GM13976 (cell line): ENCODE measurements at regions not wholly inside any gene's neighbourhood (a gene's known extent, or its start where the extent isn't known, plus 50 kb on each side); places are given as distances from the start of the nearest gene placed in this dataset.

Experiments
- DNase-seq: peaks from one replicate; pipeline ENCODE4 v3.0.0; 2012; ENCODE audit warnings: low spot score
- in situ Hi-C: fragments of 300-500 bp; cut with MboI; formaldehyde crosslinking; loops from one replicate; pipeline ENCODE4 v1.12.0; 2022; ENCODE audit warnings: low sequenced_read_pairs, mixed read lengths, inconsistent platforms; ENCODE audit not compliant: unreplicated experiment
- TF ChIP-seq, protein P1 (sequence below): IDR thresholded peaks from 2 replicates; pipeline ENCODE4 v1.5.1; 2012; ENCODE audit warnings: borderline replicate concordance, mild to moderate bottlenecking; ENCODE audit not compliant: insufficient read depth; ENCODE audit errors: extremely low read depth, missing control alignments, control extremely low read depth

GRCh38 chr3:115488409-115488808 lies 134.9 kb upstream of the GAP43 start:
- TF ChIP-seq, protein P1, sequence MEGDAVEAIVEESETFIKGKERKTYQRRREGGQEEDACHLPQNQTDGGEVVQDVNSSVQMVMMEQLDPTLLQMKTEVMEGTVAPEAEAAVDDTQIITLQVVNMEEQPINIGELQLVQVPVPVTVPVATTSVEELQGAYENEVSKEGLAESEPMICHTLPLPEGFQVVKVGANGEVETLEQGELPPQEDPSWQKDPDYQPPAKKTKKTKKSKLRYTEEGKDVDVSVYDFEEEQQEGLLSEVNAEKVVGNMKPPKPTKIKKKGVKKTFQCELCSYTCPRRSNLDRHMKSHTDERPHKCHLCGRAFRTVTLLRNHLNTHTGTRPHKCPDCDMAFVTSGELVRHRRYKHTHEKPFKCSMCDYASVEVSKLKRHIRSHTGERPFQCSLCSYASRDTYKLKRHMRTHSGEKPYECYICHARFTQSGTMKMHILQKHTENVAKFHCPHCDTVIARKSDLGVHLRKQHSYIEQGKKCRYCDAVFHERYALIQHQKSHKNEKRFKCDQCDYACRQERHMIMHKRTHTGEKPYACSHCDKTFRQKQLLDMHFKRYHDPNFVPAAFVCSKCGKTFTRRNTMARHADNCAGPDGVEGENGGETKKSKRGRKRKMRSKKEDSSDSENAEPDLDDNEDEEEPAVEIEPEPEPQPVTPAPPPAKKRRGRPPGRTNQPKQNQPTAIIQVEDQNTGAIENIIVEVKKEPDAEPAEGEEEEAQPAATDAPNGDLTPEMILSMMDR: no peak
- in situ Hi-C loops: no loop called here
- no peak for DNase-seq

DNA sequence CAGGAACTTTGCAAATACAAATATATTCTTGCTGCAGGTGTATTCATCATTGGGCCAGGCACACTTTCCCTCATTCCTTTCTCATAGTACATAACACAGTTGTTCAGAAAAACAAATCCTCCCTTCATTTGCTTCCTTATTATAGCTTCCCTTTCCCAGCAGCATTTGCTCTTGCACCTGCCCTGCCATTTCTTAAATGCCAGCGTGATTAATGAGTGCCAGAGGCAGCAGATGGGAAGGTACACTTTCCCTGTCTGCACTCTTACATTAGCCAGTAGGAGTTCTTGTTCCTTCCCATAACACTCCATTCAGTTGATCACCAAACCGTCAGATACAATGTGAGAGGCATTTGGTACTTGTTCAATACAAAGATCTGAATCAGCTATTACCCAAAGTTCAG lies 128.5 kb upstream of the GAP43 start:
- in situ Hi-C loops: no loop called here
- DNase-seq: no peak
- TF ChIP-seq, protein P1: no peak

GRCh38 chr3:115498421-115498820 lies 124.9 kb upstream of the GAP43 start:
- in situ Hi-C loops: no loop called here
- TF ChIP-seq, protein P1: no peak
- no peak for DNase-seq

GRCh38 chr3:115498898-115499297 lies 124.4 kb upstream of the GAP43 start:
- in situ Hi-C loops: no loop called here
- TF ChIP-seq, protein P1: no peak
- DNase-seq: no peak

- TF ChIP-seq, protein P1: no peak
- in situ Hi-C loops: no loop called here
- no peak for DNase-seq
Measured at GRCh38 chr3:115499666-115500065, 123.6 kb upstream of the GAP43 start.

DNA sequence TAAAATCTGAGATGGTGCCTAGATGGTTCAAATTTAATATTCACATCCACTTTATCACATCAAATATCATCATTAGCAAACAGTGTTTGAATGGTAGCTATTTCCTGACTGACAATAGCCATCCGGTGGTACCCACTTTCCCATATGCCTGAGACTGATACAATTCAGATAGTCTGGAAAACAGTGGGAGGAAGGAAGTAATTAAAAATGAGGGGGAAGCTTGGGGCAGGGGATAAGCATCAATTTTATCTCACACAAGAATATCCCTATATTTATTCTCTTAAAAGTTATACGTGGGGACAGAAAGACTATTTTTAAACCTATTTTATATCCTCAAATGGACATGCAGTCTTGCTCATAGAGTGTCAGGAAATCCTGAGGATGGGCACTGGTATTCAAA lies 122.5 kb upstream of the GAP43 start:
- TF ChIP-seq, protein P1: no peak
- in situ Hi-C loops: no loop called here
- no peak for DNase-seq

GRCh38 chr3:115502128-115502527 lies 121.2 kb upstream of the GAP43 start:
- in situ Hi-C loops: no loop called here
- TF ChIP-seq, protein P1: no peak
- no peak for DNase-seq
